HCT116 (cell line): ENCODE measurements at regions not wholly inside any gene's neighbourhood (a gene's known extent, or its start where the extent isn't known, plus 50 kb on each side); places are given as distances from the start of the nearest gene placed in this dataset.

Experiments used
- CBX3 ChIP-seq: IDR thresholded peaks from 2 replicates; pipeline ENCODE4 v1.6.1; 2012; ENCODE audit warnings: low read depth
- CEBPB ChIP-seq: IDR thresholded peaks from 2 replicates; pipeline ENCODE4 v1.6.1; 2012; ENCODE audit warnings: low read depth
- EZH2 ChIP-seq: fragments of 200-600 bp; sonication (generic); IDR thresholded peaks from 2 replicates; pipeline ENCODE4 v1.6.1; 2017; ENCODE audit warnings: antibody characterized with exemption, mixed run types
- POLR2A ChIP-seq: IDR thresholded peaks from 2 replicates; pipeline ENCODE4 v1.7.0; 2011; ENCODE audit warnings: borderline replicate concordance; ENCODE audit not compliant: insufficient read depth, insufficient read length; ENCODE audit errors: extremely low read depth
- RAD21 ChIP-seq: IDR thresholded peaks from 2 replicates; pipeline ENCODE4 v1.6.1; 2012; ENCODE audit warnings: low read depth, mild to moderate bottlenecking
- SIN3A ChIP-seq: IDR thresholded peaks from 2 replicates; pipeline ENCODE4 v1.6.1; 2012; ENCODE audit warnings: low read depth
- SP1 ChIP-seq: IDR thresholded peaks from 2 replicates; pipeline ENCODE4 v1.6.1; 2012; ENCODE audit warnings: low read depth
- SRF ChIP-seq: IDR thresholded peaks from 2 replicates; pipeline ENCODE4 v1.6.1; 2012; ENCODE audit warnings: low read depth
- ZFX ChIP-seq: fragments of 450-650 bp; IDR thresholded peaks from 2 replicates; pipeline ENCODE4 v1.6.1; 2017
- ZNF274 ChIP-seq: fragments of 200-500 bp; sonication (Bioruptor generic); IDR thresholded peaks from 2 replicates; pipeline ENCODE4 v1.6.1; 2014; ENCODE audit warnings: mild to moderate bottlenecking, low read depth, low read length, inconsistent platforms
- TF ChIP-seq, protein P1 (sequence below), 3 experiments: fragments of 200-600 bp in 1 of 3; sonication (generic) in 1 of 3; IDR thresholded peaks in 2 of 3; conservative IDR thresholded peaks in 1 of 3; 2 replicates each; pipeline ENCODE4 v1.5.1; 2012 to 2017; ENCODE audit warnings: low read depth in 2 of 3, low read length in 2 of 3, antibody characterized with exemption in 1 of 3, borderline replicate concordance in 1 of 3, control low read depth in 1 of 3, mild to moderate bottlenecking in 1 of 3, mixed read lengths in 1 of 3, mixed run types in 1 of 3, moderate library complexity in 1 of 3; ENCODE audit not compliant: insufficient read depth in 1 of 3
- TF ChIP-seq, protein P2 (sequence below): IDR thresholded peaks from 2 replicates; pipeline ENCODE4 v1.6.1; 2011; ENCODE audit warnings: mild to moderate bottlenecking, low read length, moderate library complexity; ENCODE audit not compliant: insufficient replicate concordance; ENCODE audit errors: extremely low read depth

DNA sequence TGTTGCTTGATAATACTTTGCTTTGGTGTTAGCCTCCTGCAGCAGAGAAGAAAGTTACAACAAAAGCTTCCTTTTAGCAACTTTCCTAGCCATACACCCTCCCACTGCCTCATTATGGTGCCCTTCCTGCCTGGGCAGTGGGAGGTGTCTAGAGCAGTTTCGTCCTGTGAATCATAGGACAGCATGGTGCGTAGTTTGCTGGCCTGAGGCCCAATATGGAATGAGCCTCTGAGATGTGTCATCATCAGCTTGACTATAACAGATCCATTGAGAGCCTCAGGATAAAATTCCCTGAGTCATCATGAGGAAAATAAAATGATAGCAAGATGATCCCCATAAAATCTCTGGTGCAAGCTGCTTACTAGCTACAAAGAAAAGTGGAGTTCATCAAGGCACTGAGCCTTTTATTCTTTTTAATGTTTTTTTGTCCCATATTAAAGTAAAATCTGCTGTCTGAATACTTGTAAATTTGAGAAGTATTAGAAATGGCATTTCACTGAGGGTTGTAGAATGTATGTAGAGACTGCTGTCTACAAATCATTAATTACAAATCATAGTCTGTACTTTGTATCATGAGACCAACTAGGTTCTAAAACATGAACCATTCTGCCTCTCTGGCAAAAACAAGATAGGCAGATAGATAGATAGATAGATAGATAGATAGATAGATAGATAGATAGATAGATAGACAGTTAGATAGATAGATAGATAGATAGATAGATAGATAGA, 303.0 kb upstream of the PDE4D start:
- TF ChIP-seq SRF (no peak), SP1 (no peak), SIN3A (no peak), POLR2A (no peak), ZFX (no peak), EZH2 (no peak), CEBPB (no peak), RAD21 (no peak), CBX3 (no peak), ZNF274 (no peak)
- TF ChIP-seq, protein P1, sequence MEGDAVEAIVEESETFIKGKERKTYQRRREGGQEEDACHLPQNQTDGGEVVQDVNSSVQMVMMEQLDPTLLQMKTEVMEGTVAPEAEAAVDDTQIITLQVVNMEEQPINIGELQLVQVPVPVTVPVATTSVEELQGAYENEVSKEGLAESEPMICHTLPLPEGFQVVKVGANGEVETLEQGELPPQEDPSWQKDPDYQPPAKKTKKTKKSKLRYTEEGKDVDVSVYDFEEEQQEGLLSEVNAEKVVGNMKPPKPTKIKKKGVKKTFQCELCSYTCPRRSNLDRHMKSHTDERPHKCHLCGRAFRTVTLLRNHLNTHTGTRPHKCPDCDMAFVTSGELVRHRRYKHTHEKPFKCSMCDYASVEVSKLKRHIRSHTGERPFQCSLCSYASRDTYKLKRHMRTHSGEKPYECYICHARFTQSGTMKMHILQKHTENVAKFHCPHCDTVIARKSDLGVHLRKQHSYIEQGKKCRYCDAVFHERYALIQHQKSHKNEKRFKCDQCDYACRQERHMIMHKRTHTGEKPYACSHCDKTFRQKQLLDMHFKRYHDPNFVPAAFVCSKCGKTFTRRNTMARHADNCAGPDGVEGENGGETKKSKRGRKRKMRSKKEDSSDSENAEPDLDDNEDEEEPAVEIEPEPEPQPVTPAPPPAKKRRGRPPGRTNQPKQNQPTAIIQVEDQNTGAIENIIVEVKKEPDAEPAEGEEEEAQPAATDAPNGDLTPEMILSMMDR (IDR thresholded peaks at IDR 0.05 in 2 of 3, conservative IDR thresholded peaks at IDR 0.05 in 1 of 3; ENCODE audit: borderline replicate concordance in 1 of 3, insufficient read depth in 1 of 3, low read depth in 2 of 3, low read length in 2 of 3): no peak
- TF ChIP-seq, protein P2, sequence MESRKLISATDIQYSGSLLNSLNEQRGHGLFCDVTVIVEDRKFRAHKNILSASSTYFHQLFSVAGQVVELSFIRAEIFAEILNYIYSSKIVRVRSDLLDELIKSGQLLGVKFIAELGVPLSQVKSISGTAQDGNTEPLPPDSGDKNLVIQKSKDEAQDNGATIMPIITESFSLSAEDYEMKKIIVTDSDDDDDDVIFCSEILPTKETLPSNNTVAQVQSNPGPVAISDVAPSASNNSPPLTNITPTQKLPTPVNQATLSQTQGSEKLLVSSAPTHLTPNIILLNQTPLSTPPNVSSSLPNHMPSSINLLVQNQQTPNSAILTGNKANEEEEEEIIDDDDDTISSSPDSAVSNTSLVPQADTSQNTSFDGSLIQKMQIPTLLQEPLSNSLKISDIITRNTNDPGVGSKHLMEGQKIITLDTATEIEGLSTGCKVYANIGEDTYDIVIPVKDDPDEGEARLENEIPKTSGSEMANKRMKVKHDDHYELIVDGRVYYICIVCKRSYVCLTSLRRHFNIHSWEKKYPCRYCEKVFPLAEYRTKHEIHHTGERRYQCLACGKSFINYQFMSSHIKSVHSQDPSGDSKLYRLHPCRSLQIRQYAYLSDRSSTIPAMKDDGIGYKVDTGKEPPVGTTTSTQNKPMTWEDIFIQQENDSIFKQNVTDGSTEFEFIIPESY: no peak
